PC-3 (cell line): ENCODE measurements at regions not wholly inside any gene's neighbourhood (a gene's known extent, or its start where the extent isn't known, plus 50 kb on each side); places are given as distances from the start of the nearest gene placed in this dataset.
A peak's percentile ranks its signal among the peaks of the same experiment; 100 is the strongest.

Experiments
- ATAC-seq: fragments of 200-7000 bp; cut with Tn5 transposase; 2 replicates; pipeline ENCODE4 v1.9.1; 2020; ENCODE audit warnings: mild to moderate bottlenecking, moderate library complexity
- BruUV-seq: library from RNA; stranded (reverse); fragments of 400-500 nt; replicated peaks from 2 replicates; lab custom pipeline; 2021; lab: Mats Ljungman, UMichigan
- CTCF ChIA-PET: fragments of 300-600 bp; sonication (Branson Sonifier 250); formaldehyde crosslinking; loops from one replicate; lab custom pipeline; 2022; ENCODE audit warnings: antibody characterized with exemption; lab: Charles Lee
- POLR2A ChIA-PET: fragments of 300-600 bp; sonication (Branson Sonifier 250); formaldehyde crosslinking; loops from one replicate; lab custom pipeline; 2022; ENCODE audit warnings: antibody characterized with exemption; ENCODE audit not compliant: unreplicated experiment; lab: Charles Lee
- DNase-seq: peaks from one replicate; pipeline ENCODE4 v3.0.0-alpha.2; 2015
- H2AFZ ChIP-seq: fragments of 300-600 bp; sonication (generic); 2 replicates; pipeline ENCODE4 v1.6.0; 2016; ENCODE audit warnings: antibody characterized with exemption, low read length
- H3F3A ChIP-seq: fragments of 300-600 bp; sonication (generic); one replicate; pipeline ENCODE4 v1.6.0; 2017; ENCODE audit warnings: antibody characterized with exemption, low read length, control low read depth, mild to moderate bottlenecking; ENCODE audit not compliant: unreplicated experiment
- H3K27ac ChIP-seq: fragments of 300-600 bp; sonication (generic); 2 replicates; pipeline ENCODE4 v1.5.1; 2016; ENCODE audit warnings: mild to moderate bottlenecking, low read length
- H3K27me3 ChIP-seq: fragments of 300-600 bp; sonication (generic); 2 replicates; pipeline ENCODE4 v1.6.1; 2016; ENCODE audit warnings: low read length, mixed read lengths
- H3K36me3 ChIP-seq: fragments of 300-600 bp; sonication (generic); 2 replicates; pipeline ENCODE4 v1.6.1; 2016; ENCODE audit warnings: low read depth, mixed run types, low read length, mixed read lengths
- H3K4me1 ChIP-seq: fragments of 300-600 bp; sonication (generic); 2 replicates; pipeline ENCODE4 v1.5.1; 2016; ENCODE audit warnings: low read length; ENCODE audit not compliant: insufficient read depth
- H3K4me2 ChIP-seq: fragments of 300-600 bp; sonication (generic); 2 replicates; pipeline ENCODE4 v1.6.0; 2016; ENCODE audit warnings: low read length
- H3K4me3 ChIP-seq: fragments of 300-600 bp; sonication (generic); 2 replicates; pipeline ENCODE4 v1.5.1; 2016; ENCODE audit warnings: mild to moderate bottlenecking, low read length, mixed read lengths
- H3K79me2 ChIP-seq: fragments of 300-600 bp; sonication (generic); 2 replicates; pipeline ENCODE4 v1.6.1; 2017; ENCODE audit warnings: low read length, mixed read lengths
- H3K9ac ChIP-seq: fragments of 300-600 bp; sonication (generic); 2 replicates; pipeline ENCODE4 v1.6.0; 2016; ENCODE audit warnings: mild to moderate bottlenecking, low read length
- H3K9me2 ChIP-seq: fragments of 300-600 bp; sonication (generic); replicated peaks from 2 replicates; pipeline ENCODE4 v1.6.1; 2016; ENCODE audit warnings: mixed run types, low read length, mixed read lengths
- H3K9me3 ChIP-seq: fragments of 300-600 bp; sonication (generic); 2 replicates; pipeline ENCODE4 v1.6.1; 2016; ENCODE audit warnings: low read length, mixed read lengths
- H4K20me1 ChIP-seq: fragments of 300-600 bp; sonication (generic); 2 replicates; pipeline ENCODE4 v1.6.1; 2016; ENCODE audit warnings: low read length, mixed read lengths
- EZH2 ChIP-seq: fragments of 300-600 bp; sonication (generic); IDR thresholded peaks from one replicate; pipeline ENCODE4 v1.6.1; 2017; ENCODE audit warnings: antibody characterized with exemption, mild to moderate bottlenecking, low read length; ENCODE audit not compliant: unreplicated experiment
- EZH2phosphoT487 ChIP-seq: fragments of 300-600 bp; sonication (generic); IDR thresholded peaks from 2 replicates; pipeline ENCODE4 v1.6.1; 2018; ENCODE audit warnings: mild to moderate bottlenecking, antibody characterized with exemption, low read length, borderline replicate concordance
- intact Hi-C: fragments of 100-400 bp; cut with micrococcal nuclease; formaldehyde crosslinking; loops from 2 replicates; pipeline ENCODE4 v1.9.0; 2023
- TF ChIP-seq, protein P1 (sequence below): fragments of 300-600 bp; sonication (generic); conservative IDR thresholded peaks from 2 replicates; pipeline ENCODE4 v1.5.1; 2017; ENCODE audit warnings: antibody characterized with exemption, low read depth, mild to moderate bottlenecking, low read length

DNA sequence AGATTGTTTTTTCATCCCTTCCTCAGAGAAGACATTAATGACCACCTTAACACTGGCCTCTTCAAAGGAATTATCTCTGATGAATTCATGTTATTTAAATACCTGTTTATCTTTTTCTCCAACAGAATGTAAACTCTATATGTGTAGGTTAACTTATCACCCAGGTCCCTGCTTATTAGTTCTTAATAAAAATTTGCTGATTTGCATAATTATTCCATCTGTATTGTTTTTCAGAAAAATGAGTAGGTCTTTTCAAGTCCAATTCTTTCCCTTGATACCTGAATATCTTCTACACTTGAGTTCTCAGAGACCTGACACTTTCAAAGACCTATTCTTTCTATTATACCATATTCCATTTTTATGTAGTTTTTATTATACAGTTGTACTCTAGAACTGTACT lies 886.7 kb upstream of the TMPRSS15 start:
- Histone ChIP-seq H3K4me1 (no peaks in the 10 kb centered on the region), H4K20me1 (no peaks in the 10 kb centered on the region), H3F3A (no peaks in the 10 kb centered on the region), H3K79me2 (no peaks in the 10 kb centered on the region), H3K4me2 (no peak overlapping the region), H3K27ac (no peak overlapping the region), H3K4me3 (no peak overlapping the region), H3K27me3 (no peaks in the 10 kb centered on the region), H2AFZ (no peak overlapping the region), H3K9ac (no peak overlapping the region), H3K9me2 (no peaks in the 10 kb centered on the region), H3K36me3 (no peaks in the 10 kb centered on the region), H3K9me3 (0 out of 2 replicates have a peak, but pooled peaks cover 5% of the 10 kb centered on the region)
- intact Hi-C loops: loop anchor here (5.0 kb wide), 1 partner anchor 598 kb away; no protein-coding TSS in a partner anchor
- TF ChIP-seq, protein P1, sequence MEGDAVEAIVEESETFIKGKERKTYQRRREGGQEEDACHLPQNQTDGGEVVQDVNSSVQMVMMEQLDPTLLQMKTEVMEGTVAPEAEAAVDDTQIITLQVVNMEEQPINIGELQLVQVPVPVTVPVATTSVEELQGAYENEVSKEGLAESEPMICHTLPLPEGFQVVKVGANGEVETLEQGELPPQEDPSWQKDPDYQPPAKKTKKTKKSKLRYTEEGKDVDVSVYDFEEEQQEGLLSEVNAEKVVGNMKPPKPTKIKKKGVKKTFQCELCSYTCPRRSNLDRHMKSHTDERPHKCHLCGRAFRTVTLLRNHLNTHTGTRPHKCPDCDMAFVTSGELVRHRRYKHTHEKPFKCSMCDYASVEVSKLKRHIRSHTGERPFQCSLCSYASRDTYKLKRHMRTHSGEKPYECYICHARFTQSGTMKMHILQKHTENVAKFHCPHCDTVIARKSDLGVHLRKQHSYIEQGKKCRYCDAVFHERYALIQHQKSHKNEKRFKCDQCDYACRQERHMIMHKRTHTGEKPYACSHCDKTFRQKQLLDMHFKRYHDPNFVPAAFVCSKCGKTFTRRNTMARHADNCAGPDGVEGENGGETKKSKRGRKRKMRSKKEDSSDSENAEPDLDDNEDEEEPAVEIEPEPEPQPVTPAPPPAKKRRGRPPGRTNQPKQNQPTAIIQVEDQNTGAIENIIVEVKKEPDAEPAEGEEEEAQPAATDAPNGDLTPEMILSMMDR: no peak
- TF ChIP-seq EZH2phosphoT487: no peak
- TF ChIP-seq EZH2: no peak
- ChIA-PET CTCF (no interaction called here), POLR2A (no interaction called here)
- ATAC-seq: no peak
- no TSS peak for BruUV-seq
- no peak for DNase-seq

DNA sequence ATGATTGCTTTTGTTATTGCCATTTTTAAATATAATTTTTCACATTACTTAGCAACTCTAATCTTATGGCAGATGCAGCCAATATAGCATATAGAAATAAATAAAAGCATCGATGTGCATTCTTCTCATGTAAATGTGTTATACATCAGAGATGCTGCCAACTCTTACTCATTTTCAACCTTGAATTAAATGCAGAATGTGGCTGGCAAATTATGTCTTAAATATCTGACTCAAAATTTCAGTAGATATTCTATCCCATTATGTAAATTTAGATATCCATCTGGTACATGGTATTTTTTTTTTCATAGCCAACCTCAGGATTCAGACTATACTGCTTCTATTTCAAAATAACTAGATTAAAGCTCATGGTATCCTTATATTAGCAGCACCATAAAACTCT lies 916.7 kb upstream of the TMPRSS15 start:
- no peak overlapping the region for H2AFZ ChIP-seq
- H3K27me3 ChIP-seq: no peaks in the 10 kb centered on the region
- DNase-seq (no peak), ATAC-seq (no peak)
- ChIA-PET CTCF (no interaction called here), POLR2A (no interaction called here)
- H3K36me3 ChIP-seq: no peaks in the 10 kb centered on the region
- TF ChIP-seq EZH2: no peak
- TF ChIP-seq, protein P1: no peak
- no peak for TF ChIP-seq EZH2phosphoT487
- H3F3A ChIP-seq: no peaks in the 10 kb centered on the region
- intact Hi-C loops: no loop called here
- no peak overlapping the region for H3K4me3 ChIP-seq
- H4K20me1 ChIP-seq: no peaks in the 10 kb centered on the region
- no peak overlapping the region for H3K4me2 ChIP-seq
- H3K9me2 ChIP-seq: no peaks in the 10 kb centered on the region
- no TSS peak for BruUV-seq
- H3K79me2 ChIP-seq: no peaks in the 10 kb centered on the region
- H3K9ac ChIP-seq: no peak overlapping the region
- H3K4me1 ChIP-seq: no peaks in the 10 kb centered on the region
- H3K9me3 ChIP-seq: no peaks in the 10 kb centered on the region
- H3K27ac ChIP-seq: no peak overlapping the region

GRCh38 chr21:19321688-19322087 lies 918.1 kb upstream of the TMPRSS15 start:
- no peak for TF ChIP-seq EZH2phosphoT487
- no peak for TF ChIP-seq EZH2
- TF ChIP-seq, protein P1: no peak
- Histone ChIP-seq H3K79me2 (no peaks in the 10 kb centered on the region), H3K9ac (no peak overlapping the region), H2AFZ (0 out of 2 replicates have a peak overlapping the region, but pooled peaks have one; percentile 19), H4K20me1 (no peaks in the 10 kb centered on the region), H3K27me3 (no peaks in the 10 kb centered on the region), H3K4me2 (peak overlapping the region; percentile 27; the same call in 1 of the 2 replicates), H3K36me3 (no peaks in the 10 kb centered on the region), H3K4me1 (no peaks in the 10 kb centered on the region), H3K27ac (no peak overlapping the region), H3K9me2 (no peaks in the 10 kb centered on the region), H3F3A (no peaks in the 10 kb centered on the region), H3K4me3 (no peak overlapping the region), H3K9me3 (no peaks in the 10 kb centered on the region)
- intact Hi-C loops: no loop called here
- ChIA-PET CTCF (interaction anchor here (0.7 kb wide), 1 partner anchor 29 kb away, joined by 5 read pairs; no protein-coding TSS in a partner anchor), POLR2A (no interaction called here)
- no TSS peak for BruUV-seq
- ATAC-seq: peak; percentile 51
- DNase-seq: peak; percentile 19
